ENCODE measurements at regions not wholly inside any gene's neighbourhood (a gene's known extent, or its start where the extent isn't known, plus 50 kb on each side); places are given as distances from the start of the nearest gene placed in this dataset.

GRCh38 chr1:194598098-194598497 is 1411.7 kb upstream of the B3GALT2 start:
- H3K4me3 ChIP-seq, result no peak overlapping the region
- H3K27ac ChIP-seq (ENCODE audit: extremely low read depth, low read depth, low read length), result no peak overlapping the region
- CTCF ChIA-PET (ENCODE audit: low intra/inter-chr PET ratio), result no interaction called here
- no peak overlapping the region for H3K9ac ChIP-seq (ENCODE audit: insufficient read depth in 1 of 2, low read depth in 2 of 2, low read length in 2 of 2)
- WGBS (ENCODE audit: insufficient coverage, low coverage, missing lambda C conversion rate), result 16% methylated on average over 1 of the region's 1 CpG
- H3K27me3 ChIP-seq (ENCODE audit: control insufficient read depth in 2 of 2, insufficient read depth in 2 of 2, low read length in 2 of 2), result no peaks in the 10 kb centered on the region
- no peaks in the 10 kb centered on the region for H3K9me3 ChIP-seq (replicated peaks; ENCODE audit: control insufficient read depth, insufficient read depth, low read depth, low read length)
- no peaks in the 10 kb centered on the region for H3K9me1 ChIP-seq (ENCODE audit: control insufficient read depth, insufficient read depth, low read length)
- POLR2A ChIA-PET, result no interaction called here
- ATAC-seq (no peak), DNase-seq (ENCODE audit: extremely low read depth in 1 of 4, low spot score in 3 of 4) (no peak), FAIRE-seq (no peak)
- BruUV-seq (replicated peaks), result no TSS peak
- H3K36me3 ChIP-seq (ENCODE audit: control insufficient read depth, insufficient read depth, low read length), result no peaks in the 10 kb centered on the region
- no peak for TF ChIP-seq CREB5 (CRISPR knock-in tag; IDR thresholded peaks at IDR 0.05)
- TF ChIP-seq POLR3A (IDR thresholded peaks at IDR 0.05; ENCODE audit: borderline replicate concordance, extremely low read depth, insufficient read depth, insufficient read length), result no peak
- TF ChIP-seq TARDBP (IDR thresholded peaks at IDR 0.05), result no peak
- no peak for TF ChIP-seq GATAD2A (IDR thresholded peaks at IDR 0.05)
- no peak for TF ChIP-seq ZNF347 (CRISPR knock-in tag; IDR thresholded peaks at IDR 0.05; ENCODE audit: low read depth)
- TF ChIP-seq DMBX1 (CRISPR knock-in tag; IDR thresholded peaks at IDR 0.05; ENCODE audit: borderline replicate concordance), result no peak
- TF ChIP-seq MLX (CRISPR knock-in tag; conservative IDR thresholded peaks at IDR 0.05), result no peak
- TF ChIP-seq KAT2B (IDR thresholded peaks at IDR 0.05; ENCODE audit: low read depth, low read length), result no peak
- TF ChIP-seq STAG1 (CRISPR knock-in tag; IDR thresholded peaks at IDR 0.05; ENCODE audit: borderline replicate concordance), result no peak
- no peak for TF ChIP-seq ZNF263 (CRISPR knock-in tag; IDR thresholded peaks at IDR 0.05; ENCODE audit: borderline replicate concordance)
- TF ChIP-seq KDM1A (IDR thresholded peaks at IDR 0.05), result no peak
- TF ChIP-seq ZFP30 (CRISPR knock-in tag; IDR thresholded peaks at IDR 0.05; ENCODE audit: borderline replicate concordance), result no peak
- TF ChIP-seq RBM17 (IDR thresholded peaks at IDR 0.05; ENCODE audit: borderline replicate concordance, low read depth, low read length), result no peak
- no peak overlapping the region for H3K4me2 ChIP-seq (ENCODE audit: insufficient read depth, low read length)
- in situ Hi-C loops (cut with MboI), result no loop called here
- no peaks in the 10 kb centered on the region for H4K20me1 ChIP-seq (replicated peaks; ENCODE audit: control insufficient read depth, insufficient read depth, low read length)
- intact Hi-C loops (cut with micrococcal nuclease), result no loop called here
- H3K4me1 ChIP-seq (replicated peaks in 1 of 2; ENCODE audit: control insufficient read depth in 2 of 2, insufficient read depth in 2 of 2, low read length in 2 of 2), result no peaks in the 10 kb centered on the region
- no peaks in the 10 kb centered on the region for H3K79me2 ChIP-seq (ENCODE audit: control insufficient read depth, insufficient read depth, low read length)
- no peak overlapping the region for H2AFZ ChIP-seq (ENCODE audit: low read depth, low read length)

Measured in K562 (cell line).